HG02970 (cell line): ENCODE measurements at regions not wholly inside any gene's neighbourhood (a gene's known extent, or its start where the extent isn't known, plus 50 kb on each side); places are given as distances from the start of the nearest gene placed in this dataset.
"Not testable (repeated sequence)": the region's sequence is repeated elsewhere in the genome, so short reads cannot be mapped to it uniquely, and the experiment has no call there.

ENCODE experiments used
- ATAC-seq: cut with Tn5 transposase; IDR thresholded peaks from one replicate; pipeline ENCODE4 v1.9.1; 2021; ENCODE audit warnings: mild to moderate bottlenecking, moderate library complexity, moderate number of reproducible peaks; ENCODE audit not compliant: unreplicated experiment, low FRiP score

DNA sequence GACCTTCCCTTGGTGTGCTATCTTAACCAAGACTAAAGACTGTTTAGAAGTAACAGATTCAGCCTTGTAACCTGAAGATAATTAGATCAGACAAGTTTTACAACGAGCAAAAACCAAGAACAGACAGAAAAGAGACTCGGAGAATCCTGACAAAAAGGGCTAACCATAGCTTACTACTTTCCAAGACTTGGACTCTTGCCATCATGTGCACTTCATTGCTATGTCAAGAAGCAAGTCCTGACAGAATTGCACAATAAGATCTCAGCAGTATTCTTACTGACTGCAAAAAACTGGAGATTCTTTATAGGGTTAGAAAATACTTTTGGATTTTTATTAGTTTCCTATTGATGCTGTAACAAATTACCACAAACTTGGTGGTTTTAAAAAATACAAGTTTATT lies 1539.0 kb upstream of the NUDT12 start:
- ATAC-seq = no peak

DNA sequence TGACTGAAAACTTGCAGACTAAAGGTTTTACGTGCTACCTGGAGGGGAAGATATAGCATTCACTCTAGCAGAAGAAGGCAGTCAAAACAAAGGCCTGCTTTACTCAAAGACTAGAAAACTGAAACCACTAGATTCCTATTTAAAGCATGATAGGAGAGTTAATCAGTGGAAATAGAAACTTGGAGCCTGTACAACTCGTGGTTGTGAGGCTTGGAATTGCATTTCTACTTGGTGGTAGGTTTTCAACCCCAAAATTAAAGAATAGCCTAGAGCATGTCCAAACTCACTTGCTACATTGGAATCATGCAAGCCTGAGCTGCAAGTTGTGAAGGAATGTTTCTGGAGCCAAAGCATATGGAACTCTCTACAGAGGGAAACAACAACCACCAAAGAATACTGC lies 1526.4 kb upstream of the NUDT12 start:
- ATAC-seq = no peak

DNA sequence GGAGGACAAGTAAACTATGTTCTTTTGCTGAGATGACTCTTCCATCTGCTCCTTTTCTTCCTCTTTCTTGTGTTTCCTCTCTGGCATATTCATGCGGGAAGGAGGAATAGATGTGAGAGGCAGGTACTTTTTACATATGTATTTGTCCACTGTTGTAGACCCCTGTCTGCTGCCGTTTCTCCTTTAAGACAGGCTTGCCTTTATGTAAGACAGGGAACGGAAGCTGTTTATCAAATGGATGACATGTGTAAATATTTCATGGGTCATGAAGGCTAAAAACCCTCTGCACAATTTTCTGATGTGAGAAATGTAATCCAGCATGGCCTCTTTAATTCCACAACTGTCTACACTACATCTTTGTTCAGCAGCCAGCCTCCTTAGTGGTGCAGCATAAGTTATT lies 1525.5 kb upstream of the NUDT12 start:
- ATAC-seq = no peak

DNA sequence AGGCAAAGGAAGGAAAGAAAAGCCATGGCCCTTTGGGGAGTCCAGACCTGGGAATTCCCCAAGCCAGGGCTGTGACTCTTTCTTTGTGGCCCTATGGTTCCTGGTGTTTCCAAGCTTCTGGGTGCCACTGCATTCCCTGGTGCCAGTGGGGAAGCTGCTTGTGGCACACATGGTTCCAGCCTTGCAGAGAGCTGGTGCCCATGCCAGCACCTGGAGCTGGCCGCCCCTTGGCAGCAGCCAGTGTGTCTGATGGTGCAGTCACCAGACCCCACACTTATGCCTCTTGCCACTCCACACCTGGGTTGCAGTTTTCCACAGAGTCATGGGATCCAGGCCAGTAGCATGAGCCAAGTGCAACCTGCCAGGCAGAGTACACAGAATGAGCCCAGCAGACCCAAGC lies 1495.3 kb upstream of the NUDT12 start:
- ATAC-seq = no peak

DNA sequence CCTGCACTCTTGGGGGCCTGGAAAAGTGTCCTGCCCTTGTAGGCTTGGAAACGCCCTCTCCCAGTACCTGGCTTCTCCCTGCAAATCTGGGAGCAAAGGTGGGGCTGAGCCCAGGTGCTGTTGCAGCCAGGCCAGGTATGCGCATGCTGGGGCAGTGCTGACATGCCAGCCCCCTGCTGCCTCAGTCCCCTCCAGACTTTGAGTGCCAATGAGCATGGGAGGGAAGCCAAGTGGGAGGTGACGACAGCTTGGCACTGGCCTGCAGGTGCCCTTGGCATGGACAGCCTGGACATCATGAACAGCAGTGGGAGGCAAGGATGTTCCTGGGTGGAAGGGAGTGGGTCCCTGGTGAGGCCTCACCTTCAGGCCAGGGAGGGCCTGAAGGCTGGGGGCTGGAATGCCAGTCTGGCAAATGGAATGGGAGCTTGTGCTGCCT lies 1494.4 kb upstream of the NUDT12 start:
- no peak for ATAC-seq

DNA sequence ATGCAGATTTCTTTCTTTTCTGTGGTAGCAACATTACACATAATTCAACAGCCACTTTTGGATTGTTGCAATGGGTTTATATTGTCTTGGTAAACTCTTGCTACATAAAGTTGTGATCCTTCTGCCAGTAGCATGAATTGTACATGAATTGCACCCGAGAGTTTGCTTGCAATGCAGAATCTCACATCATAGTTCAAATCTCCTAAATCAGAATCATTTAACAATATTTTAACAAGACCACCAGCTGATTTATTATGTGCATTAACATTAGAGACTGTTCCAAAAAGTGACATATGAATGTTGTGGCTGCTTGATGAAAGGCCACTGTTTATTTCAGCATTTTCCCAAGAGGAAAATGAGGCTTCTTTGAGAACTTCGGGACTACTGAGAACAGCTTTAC lies 1491.8 kb upstream of the NUDT12 start:
- ATAC-seq = no peak

DNA sequence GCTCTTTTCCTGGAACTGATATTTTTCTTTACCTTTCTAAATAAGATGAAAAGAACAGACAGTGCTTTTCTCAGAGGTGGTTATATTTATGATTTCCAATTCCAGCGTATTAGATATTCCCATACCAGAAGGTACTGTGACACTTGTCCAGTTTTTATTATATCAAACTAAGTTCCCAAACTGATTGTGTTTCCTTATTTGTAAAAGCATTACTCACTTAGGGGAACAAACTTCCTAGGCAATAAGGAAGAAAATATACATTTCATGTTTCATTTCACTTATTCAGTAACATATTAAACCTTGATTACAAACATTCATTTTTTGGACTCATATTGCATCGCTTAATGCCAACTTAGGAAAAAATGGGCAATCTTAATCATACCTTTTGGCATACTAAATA lies 1480.0 kb upstream of the NUDT12 start:
- ATAC-seq = no peak

DNA sequence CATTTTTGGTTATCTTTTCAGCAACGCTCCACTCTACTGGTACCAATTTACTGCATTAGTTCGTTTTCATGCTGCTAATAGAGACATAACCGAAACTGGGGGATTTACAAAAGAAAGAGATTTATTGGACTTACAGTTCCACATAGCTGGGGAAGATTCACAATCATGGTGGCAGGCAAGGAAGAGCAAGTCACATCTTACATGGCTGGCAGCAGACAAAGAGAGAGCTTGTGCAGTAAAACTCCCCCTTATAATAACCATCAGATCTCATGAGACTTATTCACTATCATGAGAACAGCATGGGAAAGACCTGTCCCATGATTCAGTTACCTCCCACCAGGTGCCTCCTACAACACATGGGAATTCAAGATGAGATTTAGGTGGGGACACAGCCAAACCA lies 1474.2 kb upstream of the NUDT12 start:
- not testable (repeated sequence) for ATAC-seq

DNA sequence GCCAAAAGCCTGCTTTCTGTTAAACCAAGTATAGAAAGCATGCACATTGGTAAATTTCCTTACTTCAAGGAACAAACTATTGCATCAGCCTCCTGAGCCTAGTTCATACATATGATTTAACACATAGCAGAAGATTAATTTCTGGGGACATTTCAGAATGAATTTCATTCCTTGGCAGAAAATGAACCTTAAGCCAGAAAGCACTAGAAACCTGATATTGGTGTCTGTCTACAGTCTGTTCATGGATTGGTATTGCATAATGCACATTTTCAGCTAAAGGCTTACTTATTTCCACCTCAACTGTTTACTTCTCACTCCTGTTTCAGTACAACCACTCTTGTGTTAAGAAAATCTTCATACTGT lies 1471.8 kb upstream of the NUDT12 start:
- no peak for ATAC-seq

DNA sequence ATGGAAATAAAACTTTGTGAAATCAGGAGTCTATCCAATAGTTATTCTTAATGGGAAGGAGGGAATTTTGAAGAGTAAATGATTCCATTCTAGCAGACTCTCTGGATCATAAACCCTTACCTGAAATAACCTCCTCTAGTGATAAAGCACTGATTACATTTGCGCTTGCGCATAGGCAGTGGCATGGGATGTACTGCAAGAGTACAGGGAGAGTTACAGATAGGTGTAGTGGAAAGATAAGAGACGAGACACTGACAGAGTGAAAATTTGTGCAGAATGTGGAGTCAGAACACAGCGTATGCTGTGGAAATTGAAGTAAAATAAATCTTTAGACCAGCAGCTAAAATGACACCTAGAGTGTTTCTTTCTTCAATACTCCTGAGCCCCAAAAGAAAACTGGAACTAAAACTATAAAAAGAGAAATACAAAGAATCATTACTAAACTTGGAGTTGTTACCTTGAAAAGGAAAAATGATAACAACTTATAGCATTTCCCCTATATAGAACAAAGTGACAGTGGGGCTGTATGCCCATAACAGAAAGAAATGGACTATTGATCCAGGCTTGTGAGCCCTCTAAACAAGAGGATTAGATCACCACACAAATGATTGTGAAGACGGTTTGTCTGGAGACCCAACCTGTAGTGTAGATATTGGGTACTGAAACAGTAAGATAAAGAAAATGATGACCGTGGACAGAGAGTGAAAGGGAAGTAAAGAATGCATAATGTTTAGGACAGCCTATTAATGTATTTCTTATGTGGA lies 1471.2 kb upstream of the NUDT12 start:
- ATAC-seq = no peak

DNA sequence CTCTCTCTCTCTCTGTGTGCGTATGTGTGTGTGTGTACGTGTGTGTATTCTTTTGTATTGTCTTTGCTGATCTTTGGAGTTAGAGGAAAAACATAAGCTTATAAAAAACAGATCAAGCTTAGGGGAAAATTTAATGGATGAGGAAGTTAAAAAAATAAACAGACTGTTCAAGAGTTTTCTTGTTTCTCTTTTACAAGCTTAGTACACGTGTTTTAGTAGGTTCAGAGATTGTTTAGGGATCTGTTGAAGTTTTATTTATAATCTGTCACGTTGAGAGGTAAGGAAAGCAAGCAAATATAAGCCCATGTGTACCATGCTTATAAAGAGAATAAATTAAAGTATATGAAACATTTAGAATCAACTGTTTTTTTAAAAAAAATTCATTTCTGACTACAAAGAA lies 1470.3 kb upstream of the NUDT12 start:
- ATAC-seq = no peak

DNA sequence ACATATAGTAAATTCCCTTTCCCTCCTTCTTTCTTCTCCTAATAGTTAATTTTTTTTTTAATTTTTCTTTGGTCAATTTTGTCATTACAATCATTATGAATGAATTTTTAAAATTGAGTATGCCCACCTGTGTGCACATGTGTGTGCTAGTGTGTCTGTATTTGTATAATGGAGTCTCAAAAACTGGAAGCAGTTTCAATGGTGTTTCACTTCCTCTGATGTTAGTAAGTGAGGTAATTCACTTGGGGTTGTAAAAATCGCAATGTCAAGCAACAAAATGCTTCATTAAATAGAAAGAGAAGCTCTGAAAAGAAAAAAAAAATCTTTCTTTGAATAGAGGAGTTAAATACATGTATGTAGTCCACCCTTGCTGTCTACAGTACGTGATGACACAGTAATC lies 1467.6 kb upstream of the NUDT12 start:
- ATAC-seq = no peak

DNA sequence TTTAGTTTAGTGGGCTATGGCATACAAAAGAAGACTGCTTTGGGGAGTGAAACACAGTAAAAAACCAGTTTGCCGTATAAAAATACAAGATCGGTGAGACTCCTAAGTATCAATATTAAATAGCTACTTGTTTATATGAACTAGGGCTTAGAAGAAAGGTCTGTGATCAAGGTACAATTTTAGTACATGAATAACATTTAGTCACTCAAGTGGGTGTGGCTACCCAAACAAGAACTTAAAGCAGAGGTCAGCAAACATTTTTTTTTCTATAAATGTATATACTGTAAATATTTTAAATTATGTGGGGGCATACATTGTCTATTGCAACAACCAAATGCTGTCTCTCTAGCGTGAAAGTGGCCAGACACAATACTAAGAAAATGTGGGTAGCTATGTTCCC lies 1452.5 kb upstream of the NUDT12 start:
- ATAC-seq = no peak

DNA sequence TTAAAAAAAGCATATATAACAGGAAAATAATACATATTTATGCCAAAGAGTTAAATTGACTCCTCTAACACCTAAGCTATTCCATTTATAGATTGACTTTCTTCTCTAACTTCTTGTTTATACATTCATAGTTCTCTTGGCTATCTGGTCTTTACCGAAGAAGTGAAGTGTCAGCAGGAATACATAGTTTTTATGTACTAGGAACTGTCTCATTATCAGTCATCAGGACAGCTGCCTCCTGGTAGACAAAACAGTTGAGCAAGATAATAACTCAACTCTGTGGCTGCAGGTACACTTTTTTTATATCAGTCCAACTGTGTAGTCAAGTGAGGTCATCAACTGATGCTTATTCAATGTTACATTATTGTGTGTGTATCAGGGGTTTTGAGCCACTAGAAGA lies 1436.0 kb upstream of the NUDT12 start:
- ATAC-seq = no peak

DNA sequence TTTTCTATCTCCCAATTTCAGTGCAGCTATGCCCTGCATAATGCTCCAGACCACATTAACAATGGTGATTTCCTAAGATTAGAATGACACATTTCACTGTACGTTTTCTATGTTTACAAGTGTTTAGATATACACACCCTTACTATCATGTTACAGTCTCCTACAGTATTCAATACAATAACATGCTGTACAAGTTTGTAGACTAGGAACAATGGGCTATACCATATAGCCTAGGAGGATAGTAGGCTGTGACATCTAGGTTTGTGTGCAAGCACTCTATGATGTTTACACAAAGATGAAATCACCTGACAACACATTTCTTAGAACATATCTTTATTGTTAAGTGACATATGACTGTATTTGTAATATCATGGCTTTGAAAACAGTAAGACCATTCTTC lies 1435.6 kb upstream of the NUDT12 start:
- no peak for ATAC-seq

DNA sequence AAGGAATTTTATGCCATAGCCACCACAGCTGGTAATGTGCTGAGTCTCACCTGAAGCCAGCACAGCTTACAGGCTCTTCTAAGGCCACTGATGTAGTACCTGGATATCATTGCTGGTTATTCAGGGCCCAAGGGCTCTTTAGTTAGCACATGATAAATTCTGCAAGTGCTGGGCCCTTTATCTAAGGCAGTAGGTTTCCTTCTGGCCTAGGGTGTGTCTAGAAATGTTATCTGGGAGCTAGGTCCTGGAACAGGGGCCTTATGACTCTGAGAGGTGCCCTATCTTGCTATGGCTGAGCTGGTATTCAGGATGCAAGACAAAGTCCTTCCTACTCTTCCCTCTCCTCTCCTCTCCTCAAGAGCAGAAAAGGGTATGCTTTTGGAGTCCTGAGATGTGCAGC lies 1424.5 kb upstream of the NUDT12 start:
- ATAC-seq = no peak

DNA sequence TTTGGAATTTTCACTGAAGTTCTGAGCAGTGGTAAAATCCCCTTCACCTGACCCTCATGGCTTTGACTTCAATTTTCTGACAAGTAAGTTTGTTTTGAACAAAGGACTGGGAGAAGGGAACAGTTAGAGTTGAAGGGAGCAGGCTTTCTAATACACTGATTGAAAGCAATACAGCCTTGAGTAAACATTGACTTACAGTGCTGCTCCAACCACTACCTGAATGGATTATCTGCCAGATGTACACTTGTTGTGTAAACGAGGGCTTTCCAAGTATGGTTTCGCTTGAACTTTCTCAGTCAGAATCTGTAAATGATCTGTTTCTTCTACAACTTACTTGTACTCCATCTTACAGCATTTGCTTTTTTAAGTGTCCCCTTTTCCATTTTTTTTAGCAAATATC lies 1414.9 kb upstream of the NUDT12 start:
- ATAC-seq = no peak

DNA sequence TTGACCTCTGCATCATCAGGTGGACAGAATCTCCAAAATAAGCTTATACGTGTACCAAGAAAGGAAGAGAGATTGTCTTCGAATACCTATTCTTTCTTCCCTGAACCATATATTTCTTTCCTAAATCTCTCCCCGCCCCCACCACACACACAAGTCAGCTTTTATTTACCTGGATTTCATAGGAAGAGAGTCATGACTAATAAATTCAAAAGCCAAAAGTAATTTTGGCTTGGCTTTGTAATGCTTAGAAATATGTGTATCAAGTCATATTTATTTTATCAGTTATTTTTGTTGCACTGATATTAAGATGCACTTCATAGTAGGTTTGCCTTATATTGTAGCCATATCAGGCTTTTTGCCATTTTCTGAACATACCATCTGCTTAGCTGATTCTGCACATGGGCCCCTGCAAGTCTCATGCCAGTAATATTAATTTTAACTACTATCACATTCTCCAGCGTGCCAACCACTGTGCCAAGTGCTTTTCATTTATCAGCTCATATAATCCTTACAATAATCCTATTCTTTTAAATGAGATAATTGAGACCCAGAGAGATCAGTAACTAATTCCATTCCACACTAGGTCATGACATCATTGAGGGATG lies 1405.3 kb upstream of the NUDT12 start:
- no peak for ATAC-seq

DNA sequence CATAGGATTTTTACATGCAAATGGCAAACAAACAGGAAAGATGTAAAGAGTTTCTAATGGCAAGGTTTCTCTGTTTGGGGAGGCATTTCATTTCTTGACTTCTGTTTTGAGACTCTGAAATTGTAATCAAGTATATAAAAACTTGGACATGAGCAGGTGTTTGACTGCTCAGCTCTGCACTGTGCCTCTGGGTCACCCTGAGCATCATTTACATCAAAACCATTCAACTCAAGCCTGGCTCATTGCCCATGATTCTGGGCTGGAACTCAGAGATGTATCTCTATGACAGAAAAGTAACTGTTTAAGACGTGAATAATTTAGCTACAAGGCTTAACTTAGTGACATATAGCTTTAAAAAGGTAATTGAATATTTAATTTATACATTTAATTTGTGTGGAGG lies 1402.4 kb upstream of the NUDT12 start:
- no peak for ATAC-seq

DNA sequence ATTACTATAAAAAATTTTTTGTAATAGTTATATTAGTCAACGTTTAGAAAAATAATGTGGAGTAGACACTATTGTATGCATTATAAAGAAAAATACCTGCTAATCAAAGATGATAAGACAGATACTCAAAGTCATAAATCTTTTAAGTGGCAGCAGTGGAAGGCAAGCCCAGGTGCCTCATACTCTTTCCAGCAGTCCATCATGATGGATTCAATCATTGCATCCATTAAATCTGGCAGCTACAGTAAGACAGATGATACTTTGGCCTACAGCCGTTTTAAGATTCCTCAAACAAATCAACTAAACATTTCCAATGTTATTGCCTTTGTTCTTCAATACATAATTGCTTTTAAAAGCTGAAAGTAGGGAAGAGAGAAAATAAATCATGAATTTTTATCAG lies 1392.9 kb upstream of the NUDT12 start:
- no peak for ATAC-seq

DNA sequence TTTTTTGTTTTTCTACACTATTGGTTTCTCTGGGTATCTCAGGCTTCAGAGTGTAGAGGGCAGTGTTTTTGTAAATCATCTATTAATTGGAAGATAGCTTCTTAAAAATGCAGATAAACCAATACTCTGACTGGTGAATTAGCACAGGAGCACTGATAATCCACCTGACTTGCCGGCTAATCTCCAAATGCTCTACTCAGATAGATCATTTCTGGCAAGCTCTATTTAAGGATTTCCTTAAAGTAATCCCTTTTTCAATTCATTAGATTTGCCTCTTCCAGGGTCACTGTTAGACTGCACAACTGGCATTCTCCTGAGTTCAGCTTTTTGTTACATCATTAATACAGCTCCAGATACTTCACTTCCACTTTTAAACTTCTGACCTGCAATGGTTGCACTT lies 1390.3 kb upstream of the NUDT12 start:
- no peak for ATAC-seq

DNA sequence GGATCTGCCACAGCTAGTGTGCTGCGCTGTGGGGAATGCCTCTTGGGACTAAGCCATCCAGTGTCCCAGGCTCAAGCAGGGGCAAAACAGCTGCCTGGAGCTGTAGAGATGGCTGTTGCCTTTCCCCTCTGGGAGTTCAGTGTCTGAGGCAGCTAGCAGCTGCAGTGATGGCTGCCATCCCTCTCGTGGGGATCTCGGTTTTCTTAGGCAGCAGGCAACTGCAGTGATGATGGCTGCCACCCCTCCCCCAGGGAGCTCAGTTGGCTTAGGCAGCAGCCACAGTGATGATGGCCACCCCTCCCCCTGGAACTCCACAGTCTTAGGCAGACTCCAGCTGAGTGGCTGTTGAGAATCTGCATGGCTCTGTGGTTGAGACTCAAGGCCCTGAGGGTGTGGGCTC lies 1389.2 kb upstream of the NUDT12 start:
- no peak for ATAC-seq

DNA sequence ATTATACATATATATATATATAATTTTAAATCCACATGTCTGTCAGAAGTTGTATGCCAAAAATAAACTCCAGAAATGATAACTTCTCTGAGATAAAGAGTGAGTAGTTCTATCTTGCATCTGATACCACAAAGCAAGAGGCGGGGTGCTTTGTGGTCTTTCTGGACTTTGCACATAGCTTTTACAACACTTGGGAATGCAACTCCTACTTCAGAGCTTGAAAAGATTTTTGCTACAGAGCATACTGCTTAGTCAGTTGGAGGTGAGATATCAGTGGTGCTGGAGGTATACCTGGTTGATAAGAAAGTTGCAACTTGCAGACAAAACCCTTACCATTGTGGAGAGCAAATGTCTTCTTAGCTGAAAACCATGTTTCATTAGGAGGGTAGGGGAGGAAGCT lies 1384.5 kb upstream of the NUDT12 start:
- no peak for ATAC-seq
